Suprapubic skin (tissue), 3 donors: ENCODE measurements at regions not wholly inside any gene's neighbourhood (a gene's known extent, or its start where the extent isn't known, plus 50 kb on each side); places are given as distances from the start of the nearest gene placed in this dataset.

ENCODE experiments used
- POLR2A ChIP-seq, 2 donors: fragments of 450-650 bp; IDR thresholded peaks; one replicate each; pipeline ENCODE4 v1.6.1; 2017; ENCODE audit warnings: antibody characterized with exemption in 2 of 2, mild to moderate bottlenecking in 2 of 2, moderate library complexity in 2 of 2
- TF ChIP-seq, protein P1 (sequence below), 2 donors: fragments of 200-600 bp in 1 of 2; fragments of 450-650 bp in 1 of 2; sonication (generic) in 1 of 2; IDR thresholded peaks; one replicate each; pipeline ENCODE4 v1.5.1; 2016 to 2019; ENCODE audit warnings: antibody characterized with exemption in 2 of 2, mild to moderate bottlenecking in 1 of 2, moderate library complexity in 1 of 2

DNA sequence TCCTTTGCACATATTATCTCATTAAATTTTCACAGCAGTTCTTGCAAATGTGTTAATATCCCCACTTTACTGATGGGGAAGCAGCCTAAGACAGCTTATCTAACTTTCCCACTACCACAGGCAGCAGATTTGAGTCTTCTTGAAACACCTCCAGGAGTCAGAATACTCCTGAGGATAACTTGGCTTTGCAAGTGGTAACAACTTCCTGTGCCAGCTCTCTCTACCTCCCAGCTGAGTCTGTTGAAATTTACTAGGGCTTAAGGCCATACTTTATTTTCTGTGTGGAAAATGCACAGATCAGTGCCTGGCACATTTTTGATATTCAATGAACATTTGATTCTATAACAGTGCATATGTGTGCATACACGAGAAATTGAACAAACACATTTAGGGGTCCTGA lies 136.1 kb upstream of the COBL start:
- TF ChIP-seq, protein P1, sequence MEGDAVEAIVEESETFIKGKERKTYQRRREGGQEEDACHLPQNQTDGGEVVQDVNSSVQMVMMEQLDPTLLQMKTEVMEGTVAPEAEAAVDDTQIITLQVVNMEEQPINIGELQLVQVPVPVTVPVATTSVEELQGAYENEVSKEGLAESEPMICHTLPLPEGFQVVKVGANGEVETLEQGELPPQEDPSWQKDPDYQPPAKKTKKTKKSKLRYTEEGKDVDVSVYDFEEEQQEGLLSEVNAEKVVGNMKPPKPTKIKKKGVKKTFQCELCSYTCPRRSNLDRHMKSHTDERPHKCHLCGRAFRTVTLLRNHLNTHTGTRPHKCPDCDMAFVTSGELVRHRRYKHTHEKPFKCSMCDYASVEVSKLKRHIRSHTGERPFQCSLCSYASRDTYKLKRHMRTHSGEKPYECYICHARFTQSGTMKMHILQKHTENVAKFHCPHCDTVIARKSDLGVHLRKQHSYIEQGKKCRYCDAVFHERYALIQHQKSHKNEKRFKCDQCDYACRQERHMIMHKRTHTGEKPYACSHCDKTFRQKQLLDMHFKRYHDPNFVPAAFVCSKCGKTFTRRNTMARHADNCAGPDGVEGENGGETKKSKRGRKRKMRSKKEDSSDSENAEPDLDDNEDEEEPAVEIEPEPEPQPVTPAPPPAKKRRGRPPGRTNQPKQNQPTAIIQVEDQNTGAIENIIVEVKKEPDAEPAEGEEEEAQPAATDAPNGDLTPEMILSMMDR (IDR thresholded peaks at IDR 0.05) = no peak
- no peak for TF ChIP-seq POLR2A (IDR thresholded peaks at IDR 0.05)
